NT2/D1 (cell line): ENCODE measurements at regions not wholly inside any gene's neighbourhood (a gene's known extent, or its start where the extent isn't known, plus 50 kb on each side); places are given as distances from the start of the nearest gene placed in this dataset.

Experiments used
- DNase-seq: peaks from one replicate; pipeline ENCODE4 v3.0.0-alpha.2; 2011; ENCODE audit warnings: low read depth, low spot score
- H3K27me3 ChIP-seq: 2 replicates; pipeline ENCODE4 v1.6.0; 2011; ENCODE audit warnings: mild to moderate bottlenecking; ENCODE audit not compliant: insufficient read length, insufficient read depth
- H3K36me3 ChIP-seq: 2 replicates; pipeline ENCODE4 v1.6.1; 2011; ENCODE audit warnings: mild to moderate bottlenecking, low read length, mixed read lengths; ENCODE audit not compliant: insufficient read depth, insufficient read length
- H3K4me1 ChIP-seq: 2 replicates; pipeline ENCODE4 v1.5.1; 2011; ENCODE audit not compliant: insufficient read depth, insufficient read length
- H3K4me3 ChIP-seq: 2 replicates; pipeline ENCODE4 v1.5.1; 2011; ENCODE audit warnings: low read depth; ENCODE audit not compliant: insufficient read length
- H3K9ac ChIP-seq: 2 replicates; pipeline ENCODE4 v1.6.0; 2011; ENCODE audit warnings: low read depth; ENCODE audit not compliant: insufficient read length
- H3K9me3 ChIP-seq: 2 replicates; pipeline ENCODE4 v1.5.1; 2011; ENCODE audit warnings: mild to moderate bottlenecking, low read length; ENCODE audit not compliant: insufficient read depth
- SUZ12 ChIP-seq: IDR thresholded peaks from 2 replicates; pipeline ENCODE4 v1.6.1; 2011; ENCODE audit not compliant: insufficient read length, insufficient read depth; ENCODE audit errors: extremely low read depth
- YY1 ChIP-seq: IDR thresholded peaks from 2 replicates; pipeline ENCODE4 v1.6.1; 2011; ENCODE audit not compliant: insufficient read length, insufficient read depth
- ZNF274 ChIP-seq: IDR thresholded peaks from 2 replicates; pipeline ENCODE4 v1.6.1; 2011; ENCODE audit warnings: mild to moderate bottlenecking, low read depth, low read length

- Histone ChIP-seq H3K9ac (no peak overlapping the region), H3K9me3 (no peaks in the 10 kb centered on the region), H3K4me1 (no peaks in the 10 kb centered on the region), H3K36me3 (no peaks in the 10 kb centered on the region), H3K4me3 (no peak overlapping the region), H3K27me3 (no peaks in the 10 kb centered on the region)
- no peak for DNase-seq
- no peak for TF ChIP-seq ZNF274
- no peak for TF ChIP-seq YY1
- TF ChIP-seq SUZ12 = no peak
Observed at GRCh38 chr5:107314330-107314729, 356.4 kb downstream of the EFNA5 start.

DNA sequence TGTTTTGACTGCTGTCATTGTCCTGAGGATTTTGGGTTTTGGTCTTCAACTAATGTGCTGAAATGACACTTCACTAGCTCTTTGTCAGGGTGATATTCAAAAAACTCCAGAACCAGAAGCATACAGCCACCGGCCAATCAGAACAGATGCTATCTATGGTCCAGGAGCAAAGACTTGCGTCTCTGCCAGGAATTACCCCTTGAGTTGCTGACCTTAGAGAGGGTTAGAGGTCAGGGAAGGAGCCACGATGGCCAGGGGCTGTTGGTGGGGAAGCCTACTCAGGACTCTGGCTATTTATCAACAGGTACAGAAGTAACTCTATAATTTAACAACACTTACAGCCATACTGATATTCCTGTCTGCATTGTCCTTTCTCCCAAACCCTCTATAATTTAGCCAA lies 356.8 kb downstream of the EFNA5 start:
- TF ChIP-seq YY1 = no peak
- no peak for TF ChIP-seq ZNF274
- TF ChIP-seq SUZ12 = no peak
- Histone ChIP-seq H3K4me3 (no peak overlapping the region), H3K9ac (no peak overlapping the region), H3K27me3 (no peaks in the 10 kb centered on the region), H3K36me3 (no peaks in the 10 kb centered on the region), H3K4me1 (no peaks in the 10 kb centered on the region), H3K9me3 (no peaks in the 10 kb centered on the region)
- DNase-seq = no peak

- no peaks in the 10 kb centered on the region for H3K27me3 ChIP-seq
- no peaks in the 10 kb centered on the region for H3K4me1 ChIP-seq
- no peaks in the 10 kb centered on the region for H3K9me3 ChIP-seq
- no peak overlapping the region for H3K4me3 ChIP-seq
- no peaks in the 10 kb centered on the region for H3K36me3 ChIP-seq
- no peak for DNase-seq
- no peak for TF ChIP-seq SUZ12
- no peak for TF ChIP-seq YY1
- H3K9ac ChIP-seq = no peak overlapping the region
Observed at GRCh38 chr5:107313098-107313497, 357.6 kb downstream of the EFNA5 start.

GRCh38 chr5:107310181-107310580 lies 360.6 kb downstream of the EFNA5 start:
- no peak overlapping the region for H3K9ac ChIP-seq
- H3K36me3 ChIP-seq = no peaks in the 10 kb centered on the region
- no peak overlapping the region for H3K4me3 ChIP-seq
- no peaks in the 10 kb centered on the region for H3K9me3 ChIP-seq
- no peak for DNase-seq
- no peaks in the 10 kb centered on the region for H3K27me3 ChIP-seq
- no peaks in the 10 kb centered on the region for H3K4me1 ChIP-seq
- TF ChIP-seq YY1 = no peak
- TF ChIP-seq ZNF274 = no peak
- TF ChIP-seq SUZ12 = no peak

GRCh38 chr5:107306594-107306993 lies 364.1 kb downstream of the EFNA5 start:
- Histone ChIP-seq H3K27me3 (no peaks in the 10 kb centered on the region), H3K36me3 (no peaks in the 10 kb centered on the region), H3K4me1 (no peaks in the 10 kb centered on the region), H3K9me3 (no peaks in the 10 kb centered on the region), H3K9ac (no peak overlapping the region), H3K4me3 (no peak overlapping the region)
- no peak for TF ChIP-seq YY1
- no peak for DNase-seq

GRCh38 chr5:107306002-107306401 lies 364.7 kb downstream of the EFNA5 start:
- no peaks in the 10 kb centered on the region for H3K4me1 ChIP-seq
- H3K36me3 ChIP-seq = no peaks in the 10 kb centered on the region
- TF ChIP-seq SUZ12 (no peak), YY1 (no peak)
- no peak overlapping the region for H3K9ac ChIP-seq
- H3K4me3 ChIP-seq = no peak overlapping the region
- no peak for DNase-seq
- H3K9me3 ChIP-seq = no peaks in the 10 kb centered on the region
- no peaks in the 10 kb centered on the region for H3K27me3 ChIP-seq

DNA sequence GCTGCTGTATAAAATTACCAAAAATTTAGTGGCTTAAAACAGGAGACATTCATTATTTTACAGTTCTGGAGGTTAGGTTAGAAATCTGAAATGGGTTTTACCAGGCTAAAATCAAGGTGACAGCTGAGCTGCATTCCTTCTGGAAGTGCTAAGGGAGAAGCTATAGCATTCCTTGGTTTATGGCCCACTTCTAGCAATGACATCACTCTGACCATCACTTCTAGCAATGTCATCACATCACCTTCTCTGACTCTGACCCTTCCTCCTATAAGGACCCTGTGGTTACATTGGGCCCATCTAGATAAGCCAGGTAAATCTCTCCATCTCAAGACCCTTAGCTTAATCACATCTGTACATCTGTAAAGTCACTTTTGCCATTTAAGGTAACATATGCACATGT lies 366.1 kb downstream of the EFNA5 start:
- no peak for TF ChIP-seq YY1
- TF ChIP-seq SUZ12 = no peak
- TF ChIP-seq ZNF274 = no peak
- H3K9ac ChIP-seq = no peak overlapping the region
- no peak overlapping the region for H3K4me3 ChIP-seq
- no peaks in the 10 kb centered on the region for H3K27me3 ChIP-seq
- no peaks in the 10 kb centered on the region for H3K36me3 ChIP-seq
- DNase-seq = no peak
- H3K4me1 ChIP-seq = no peaks in the 10 kb centered on the region
- no peaks in the 10 kb centered on the region for H3K9me3 ChIP-seq
